Progenitor cell of endocrine pancreas (in vitro differentiated cells): ENCODE measurements at regions not wholly inside any gene's neighbourhood (a gene's known extent, or its start where the extent isn't known, plus 50 kb on each side); places are given as distances from the start of the nearest gene placed in this dataset.
A peak's percentile ranks its signal among the peaks of the same experiment; 100 is the strongest.

ENCODE experiments used
- DNase-seq: peaks from one replicate; pipeline ENCODE4 v3.0.0; 2021; ENCODE audit warnings: low spot score; ENCODE audit not compliant: unreplicated experiment
- H3K27ac Mint-ChIP-seq: 2 replicates; pipeline ENCODE4 v1.8.0; 2021; ENCODE audit warnings: mild to moderate bottlenecking, moderate library complexity, mixed read lengths
- H3K27me3 Mint-ChIP-seq: 2 replicates; pipeline ENCODE4 v1.8.0; 2021; ENCODE audit warnings: mixed read lengths
- H3K36me3 Mint-ChIP-seq: 2 replicates; pipeline ENCODE4 v1.8.0; 2022; ENCODE audit warnings: mixed read lengths; ENCODE audit not compliant: insufficient read depth
- H3K4me1 Mint-ChIP-seq: 2 replicates; pipeline ENCODE4 v1.8.0; 2021; ENCODE audit warnings: low read depth, mixed read lengths
- H3K4me3 Mint-ChIP-seq: 2 replicates; pipeline ENCODE4 v1.8.0; 2021; ENCODE audit warnings: low read depth, mild to moderate bottlenecking, moderate library complexity, mixed read lengths
- H3K9me3 Mint-ChIP-seq: 2 replicates; pipeline ENCODE4 v1.8.0; 2021; ENCODE audit warnings: low read depth, mixed read lengths
- TF ChIP-seq, protein P1 (sequence below): fragments of 200-600 bp; sonication (generic); IDR thresholded peaks from one replicate; pipeline ENCODE4 v1.5.0; 2021; ENCODE audit warnings: antibody characterized with exemption, mild to moderate bottlenecking; ENCODE audit not compliant: unreplicated experiment

DNA sequence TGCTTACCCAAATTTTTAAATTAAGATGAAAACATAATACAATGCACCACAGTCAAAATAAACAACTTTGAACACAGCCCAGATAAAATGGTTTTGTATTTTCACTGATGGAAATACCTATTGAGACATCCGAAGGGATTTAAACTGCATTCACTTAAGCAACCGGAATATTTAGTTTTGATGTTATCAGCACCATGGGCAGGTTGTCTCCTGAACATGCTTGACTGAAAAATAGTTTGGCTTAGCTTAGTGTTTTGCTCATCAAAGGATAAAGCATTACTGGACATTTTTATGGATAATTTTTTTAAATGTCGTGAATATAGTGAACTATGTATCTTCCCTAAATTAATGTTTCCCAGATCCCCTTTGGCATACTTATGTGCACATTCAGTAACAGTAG, 177.5 kb downstream of the GJA1 start:
- Mint-ChIP-seq H3K36me3 (no peaks in the 10 kb centered on the region), H3K27ac (no peak overlapping the region), H3K9me3 (no peaks in the 10 kb centered on the region), H3K4me1 (no peaks in the 10 kb centered on the region), H3K27me3 (no peaks in the 10 kb centered on the region), H3K4me3 (no peak overlapping the region)
- DNase-seq = no peak
- TF ChIP-seq, protein P1, sequence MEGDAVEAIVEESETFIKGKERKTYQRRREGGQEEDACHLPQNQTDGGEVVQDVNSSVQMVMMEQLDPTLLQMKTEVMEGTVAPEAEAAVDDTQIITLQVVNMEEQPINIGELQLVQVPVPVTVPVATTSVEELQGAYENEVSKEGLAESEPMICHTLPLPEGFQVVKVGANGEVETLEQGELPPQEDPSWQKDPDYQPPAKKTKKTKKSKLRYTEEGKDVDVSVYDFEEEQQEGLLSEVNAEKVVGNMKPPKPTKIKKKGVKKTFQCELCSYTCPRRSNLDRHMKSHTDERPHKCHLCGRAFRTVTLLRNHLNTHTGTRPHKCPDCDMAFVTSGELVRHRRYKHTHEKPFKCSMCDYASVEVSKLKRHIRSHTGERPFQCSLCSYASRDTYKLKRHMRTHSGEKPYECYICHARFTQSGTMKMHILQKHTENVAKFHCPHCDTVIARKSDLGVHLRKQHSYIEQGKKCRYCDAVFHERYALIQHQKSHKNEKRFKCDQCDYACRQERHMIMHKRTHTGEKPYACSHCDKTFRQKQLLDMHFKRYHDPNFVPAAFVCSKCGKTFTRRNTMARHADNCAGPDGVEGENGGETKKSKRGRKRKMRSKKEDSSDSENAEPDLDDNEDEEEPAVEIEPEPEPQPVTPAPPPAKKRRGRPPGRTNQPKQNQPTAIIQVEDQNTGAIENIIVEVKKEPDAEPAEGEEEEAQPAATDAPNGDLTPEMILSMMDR = no peak

DNA sequence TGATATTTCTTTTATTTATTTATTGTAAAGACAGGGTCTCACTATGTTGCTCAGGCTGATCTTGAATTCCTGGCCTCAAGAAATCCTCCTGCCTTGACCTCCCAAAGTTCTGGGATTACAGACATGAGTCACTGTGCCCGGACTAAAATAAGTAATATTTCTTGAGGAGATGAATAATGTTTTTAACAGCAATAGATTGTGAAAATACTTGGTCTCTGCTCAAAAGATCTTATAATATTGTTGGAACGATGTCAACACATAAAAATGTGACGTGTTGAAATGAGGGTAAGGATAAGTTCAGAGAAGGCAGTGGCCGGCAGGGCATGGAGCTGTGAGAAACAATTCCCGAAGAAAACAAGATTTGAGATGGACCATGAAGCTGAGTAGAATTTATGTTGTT, 178.7 kb downstream of the GJA1 start:
- Mint-ChIP-seq H3K4me1 (no peaks in the 10 kb centered on the region), H3K36me3 (no peaks in the 10 kb centered on the region), H3K4me3 (no peak overlapping the region), H3K27ac (no peak overlapping the region), H3K27me3 (no peaks in the 10 kb centered on the region), H3K9me3 (no peaks in the 10 kb centered on the region)
- TF ChIP-seq, protein P1 = no peak
- DNase-seq = no peak

DNA sequence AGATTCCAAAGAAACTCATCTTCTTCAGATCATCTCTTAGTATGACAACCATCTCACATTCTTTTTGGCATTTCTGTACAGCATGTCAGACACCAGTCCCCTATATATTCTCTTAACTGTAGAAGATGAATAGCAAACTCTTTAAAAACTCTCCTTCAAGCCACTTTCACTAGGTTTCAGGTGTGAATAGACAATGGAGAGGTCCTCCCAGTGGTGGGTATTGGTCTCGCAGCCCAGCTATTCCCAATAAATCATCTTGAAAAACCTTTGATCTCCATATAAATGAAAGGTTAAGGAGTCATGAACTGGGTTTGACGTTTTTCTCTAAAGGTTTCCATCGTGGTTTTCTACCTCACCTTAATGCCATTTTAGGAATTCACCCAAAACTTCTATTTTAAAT, 180.0 kb downstream of the GJA1 start:
- Mint-ChIP-seq H3K36me3 (no peaks in the 10 kb centered on the region), H3K27me3 (no peaks in the 10 kb centered on the region), H3K4me3 (no peak overlapping the region), H3K4me1 (no peaks in the 10 kb centered on the region), H3K27ac (no peak overlapping the region), H3K9me3 (no peaks in the 10 kb centered on the region)
- DNase-seq = no peak
- TF ChIP-seq, protein P1 = peak; percentile 36

DNA sequence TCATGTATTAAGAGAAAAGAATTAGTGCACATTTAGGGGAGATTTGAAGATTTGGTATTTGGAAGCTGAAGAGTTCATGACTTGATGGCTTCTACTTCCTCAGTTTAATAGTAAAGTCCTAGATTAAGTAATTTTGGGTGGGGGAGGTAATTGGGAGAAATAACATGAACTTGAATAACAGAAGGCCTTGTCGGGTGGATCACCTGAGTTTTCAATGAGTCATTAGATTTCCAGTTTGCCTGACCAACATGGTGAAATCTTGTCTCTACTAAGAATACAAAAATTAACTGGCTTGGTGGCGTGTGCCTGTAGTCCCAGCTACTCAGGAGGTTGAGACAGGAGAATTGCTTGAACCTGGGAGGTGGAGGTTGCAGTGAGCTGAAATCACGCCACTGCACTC, 181.0 kb downstream of the GJA1 start:
- Mint-ChIP-seq H3K4me1 (no peaks in the 10 kb centered on the region), H3K4me3 (no peak overlapping the region), H3K9me3 (no peaks in the 10 kb centered on the region), H3K27me3 (no peaks in the 10 kb centered on the region), H3K36me3 (no peaks in the 10 kb centered on the region), H3K27ac (no peak overlapping the region)
- DNase-seq = no peak
- TF ChIP-seq, protein P1 = no peak

DNA sequence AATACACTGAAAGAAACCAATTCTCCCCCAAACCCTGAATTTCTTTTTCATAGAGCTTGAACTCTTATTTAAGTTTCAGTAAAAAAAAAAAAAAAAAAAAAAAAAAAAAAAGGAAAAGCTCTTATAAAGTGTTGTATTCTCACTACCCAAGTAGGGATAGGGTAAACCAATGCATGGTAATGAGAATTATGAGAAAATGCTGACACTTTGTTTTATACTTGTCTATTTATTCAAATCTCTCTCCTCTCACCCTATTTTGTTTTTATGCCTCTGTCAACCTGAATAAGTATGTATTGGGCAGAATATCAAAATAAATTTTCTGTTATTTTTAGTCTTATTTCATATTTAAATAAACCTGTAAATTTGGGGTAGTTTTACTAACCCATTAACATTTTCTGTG, 181.9 kb downstream of the GJA1 start:
- H3K27me3 Mint-ChIP-seq = no peaks in the 10 kb centered on the region
- TF ChIP-seq, protein P1 = no peak
- DNase-seq = no peak
- H3K4me1 Mint-ChIP-seq = no peaks in the 10 kb centered on the region
- H3K36me3 Mint-ChIP-seq = no peaks in the 10 kb centered on the region
- H3K27ac Mint-ChIP-seq = no peak overlapping the region
- H3K9me3 Mint-ChIP-seq = no peaks in the 10 kb centered on the region
- H3K4me3 Mint-ChIP-seq = no peak overlapping the region
